GM13976 (cell line): ENCODE measurements at regions not wholly inside any gene's neighbourhood (a gene's known extent, or its start where the extent isn't known, plus 50 kb on each side); places are given as distances from the start of the nearest gene placed in this dataset.
"Not testable (repeated sequence)": the region's sequence is repeated elsewhere in the genome, so short reads cannot be mapped to it uniquely, and the experiment has no call there.

Experiments used
- DNase-seq: peaks from one replicate; pipeline ENCODE4 v3.0.0; 2012; ENCODE audit warnings: low spot score
- CTCF ChIP-seq: IDR thresholded peaks from 2 replicates; pipeline ENCODE4 v1.5.1; 2012; ENCODE audit warnings: borderline replicate concordance, mild to moderate bottlenecking; ENCODE audit not compliant: insufficient read depth; ENCODE audit errors: extremely low read depth, missing control alignments, control extremely low read depth
- in situ Hi-C: fragments of 300-500 bp; cut with MboI; formaldehyde crosslinking; loops from one replicate; pipeline ENCODE4 v1.12.0; 2022; ENCODE audit warnings: low sequenced_read_pairs, mixed read lengths, inconsistent platforms; ENCODE audit not compliant: unreplicated experiment

DNA sequence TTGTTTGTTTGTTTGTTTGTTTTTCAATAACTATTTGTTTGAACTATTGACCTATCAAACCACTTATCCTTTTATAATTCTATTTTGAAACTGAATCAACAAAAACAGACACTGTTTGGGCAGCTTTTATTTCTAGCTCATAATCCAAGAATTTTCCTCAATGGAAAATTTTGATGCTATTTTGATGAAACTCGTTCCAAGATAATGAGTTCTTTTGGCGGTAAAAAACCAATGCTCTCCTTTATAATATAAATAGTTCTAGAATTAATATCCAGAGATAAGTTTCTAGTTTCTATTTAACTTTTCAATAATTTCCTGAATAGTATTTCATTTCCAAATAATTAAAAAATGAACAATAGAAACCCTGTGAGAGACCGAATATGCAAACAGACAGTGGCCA is 146.5 kb upstream of the EDNRB start:
- TF ChIP-seq CTCF, result no peak
- no peak for DNase-seq
- in situ Hi-C loops, result no loop called here

GRCh38 chr13:78061806-78062205 is 143.2 kb upstream of the EDNRB start:
- DNase-seq, result no peak
- TF ChIP-seq CTCF, result no peak
- in situ Hi-C loops, result no loop called here

- no peak for DNase-seq
- no peak for TF ChIP-seq CTCF
- in situ Hi-C loops, result no loop called here
Measured at GRCh38 chr13:78060966-78061365, 142.3 kb upstream of the EDNRB start.

GRCh38 chr13:78056865-78057264 is 138.2 kb upstream of the EDNRB start:
- DNase-seq, in situ Hi-C loops: not testable (repeated sequence)

DNA sequence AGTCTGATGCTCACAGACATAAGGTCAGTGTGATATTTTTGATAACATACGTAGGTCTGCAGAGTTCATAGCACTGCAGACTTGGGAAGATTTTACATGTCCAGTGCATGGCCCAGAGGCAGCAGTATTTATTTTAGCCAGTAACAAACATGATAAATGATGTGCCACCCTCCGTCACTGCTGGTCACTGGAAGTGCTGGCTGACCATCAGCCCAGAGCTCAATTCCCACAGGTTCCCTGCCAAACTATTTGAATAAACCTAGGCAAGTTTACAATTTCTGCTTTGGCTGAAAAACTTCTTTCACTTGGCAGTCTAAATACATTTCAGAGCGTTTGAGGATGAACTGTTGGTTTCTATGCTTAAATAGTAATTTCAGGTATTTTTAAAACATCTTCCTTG is 135.5 kb upstream of the EDNRB start:
- TF ChIP-seq CTCF, result no peak
- in situ Hi-C loops, result no loop called here

GRCh38 chr13:78047151-78047550 is 128.5 kb upstream of the EDNRB start:
- no peak for DNase-seq
- in situ Hi-C loops, result no loop called here
- TF ChIP-seq CTCF, result no peak

More for the DNA sequence above, 135.5 kb upstream of the EDNRB start:
- no peak for DNase-seq

GRCh38 chr13:78046331-78046730 is 127.7 kb upstream of the EDNRB start:
- TF ChIP-seq CTCF, result no peak
- no peak for DNase-seq
- in situ Hi-C loops, result no loop called here

GRCh38 chr13:78045916-78046315 is 127.3 kb upstream of the EDNRB start:
- DNase-seq, result no peak
- no peak for TF ChIP-seq CTCF
- in situ Hi-C loops, result no loop called here

DNA sequence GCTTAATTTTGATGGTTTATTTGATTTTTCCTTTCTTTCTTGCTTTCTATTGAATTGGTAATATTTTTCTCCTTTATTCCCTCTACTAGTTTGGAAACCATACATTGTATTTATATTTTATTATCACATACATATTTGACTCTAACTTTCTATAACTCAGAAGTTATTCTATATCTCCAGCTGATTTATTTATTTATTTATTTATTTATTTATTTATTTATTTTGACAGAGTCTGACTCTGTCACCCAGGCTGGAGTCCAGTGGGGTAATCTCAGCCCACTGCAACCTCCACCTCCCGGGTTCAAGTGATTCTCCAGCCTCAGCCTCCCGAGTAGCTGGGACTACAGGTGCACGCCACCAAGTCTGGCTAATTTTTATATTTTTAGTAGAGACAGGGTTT is 122.7 kb upstream of the EDNRB start:
- in situ Hi-C loops, DNase-seq: not testable (repeated sequence)
